HG02678 (cell line): ENCODE measurements at regions not wholly inside any gene's neighbourhood (a gene's known extent, or its start where the extent isn't known, plus 50 kb on each side); places are given as distances from the start of the nearest gene placed in this dataset.

Experiments
- ATAC-seq: cut with Tn5 transposase; IDR thresholded peaks from one replicate; pipeline ENCODE4 v1.9.1; 2021; ENCODE audit warnings: mild to moderate bottlenecking, moderate library complexity; ENCODE audit not compliant: unreplicated experiment

- no peak for ATAC-seq
These were observed 476.5 kb downstream of the GPAM start for GRCh38 chr10:111707076-111707475.

DNA sequence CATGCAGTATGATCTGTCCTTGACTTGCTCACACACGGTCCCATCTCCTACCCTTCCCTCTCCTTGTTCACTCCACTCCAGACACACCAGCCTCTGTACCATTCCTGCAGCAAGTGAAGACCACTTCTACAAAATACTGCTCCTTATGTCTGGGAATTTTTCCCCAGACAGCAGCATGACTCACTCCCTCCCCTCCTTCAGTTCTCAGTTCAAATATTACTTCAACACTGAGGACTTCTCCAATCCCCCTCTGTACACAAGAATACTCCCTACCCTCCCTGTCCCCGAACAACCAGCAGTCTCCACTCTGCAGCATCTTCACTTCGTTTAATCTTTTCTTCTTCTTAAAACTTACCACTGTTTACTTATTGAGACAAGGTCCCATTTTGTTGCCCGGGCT lies 474.0 kb downstream of the GPAM start:
- no peak for ATAC-seq

DNA sequence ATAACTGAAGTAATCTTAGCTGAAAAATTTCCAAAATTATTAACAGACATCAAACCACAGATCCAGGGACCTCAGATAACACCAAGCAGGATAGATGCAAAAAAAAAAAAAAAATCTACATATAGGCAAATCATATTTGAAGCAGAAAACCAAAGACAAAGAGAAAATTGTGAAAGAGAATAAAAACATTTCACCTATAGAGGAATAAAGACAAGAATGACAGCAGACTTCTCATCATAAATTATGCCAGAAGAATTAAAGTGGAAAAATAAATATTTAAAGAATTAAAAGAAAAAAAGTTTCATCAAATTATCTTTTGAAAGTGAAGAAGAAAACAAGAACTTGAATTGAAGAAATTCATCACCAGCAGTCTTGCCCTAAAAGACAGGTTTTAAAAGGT lies 467.5 kb downstream of the GPAM start:
- no peak for ATAC-seq

DNA sequence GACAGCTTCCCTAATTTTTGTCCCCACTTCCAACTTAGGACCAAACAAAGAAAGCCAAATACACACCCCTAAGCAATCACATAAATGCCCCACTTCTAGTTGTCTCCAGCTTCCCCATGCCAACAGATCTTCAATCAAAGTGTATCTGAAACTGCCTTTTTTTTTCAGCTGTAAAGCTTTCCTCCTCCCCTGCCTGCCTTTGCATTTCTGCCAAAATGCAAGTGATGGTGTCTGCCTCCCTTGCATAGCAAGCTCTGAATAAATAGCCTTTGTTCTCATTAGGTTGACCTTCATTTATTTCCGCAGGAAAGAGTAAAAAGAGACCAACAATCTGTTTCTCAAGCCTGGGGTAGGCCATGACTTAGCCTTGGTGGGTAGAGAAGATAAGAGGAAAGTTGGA lies 459.4 kb downstream of the GPAM start:
- no peak for ATAC-seq

DNA sequence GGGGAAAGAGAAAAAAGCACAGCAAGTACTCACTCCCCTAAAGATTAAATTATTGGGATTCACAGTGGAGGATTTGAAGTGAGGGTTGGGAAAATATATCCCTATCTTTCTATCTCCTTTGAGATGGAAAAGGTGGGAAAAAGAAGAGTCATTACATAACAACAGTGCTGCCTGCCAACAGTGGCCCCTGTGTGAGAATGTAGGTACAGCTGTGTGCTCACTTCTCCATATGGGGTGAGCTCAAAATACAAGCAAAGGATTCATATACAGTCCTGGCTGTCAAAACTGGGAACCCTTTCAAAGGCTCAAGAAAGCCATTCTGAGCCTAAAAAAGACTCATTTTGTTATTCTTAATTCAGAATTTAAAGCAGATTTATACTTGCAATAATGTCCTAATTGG lies 458.5 kb downstream of the GPAM start:
- ATAC-seq = no peak

GRCh38 chr10:111732166-111732785 lies 451.3 kb downstream of the GPAM start:
- ATAC-seq = no peak

DNA sequence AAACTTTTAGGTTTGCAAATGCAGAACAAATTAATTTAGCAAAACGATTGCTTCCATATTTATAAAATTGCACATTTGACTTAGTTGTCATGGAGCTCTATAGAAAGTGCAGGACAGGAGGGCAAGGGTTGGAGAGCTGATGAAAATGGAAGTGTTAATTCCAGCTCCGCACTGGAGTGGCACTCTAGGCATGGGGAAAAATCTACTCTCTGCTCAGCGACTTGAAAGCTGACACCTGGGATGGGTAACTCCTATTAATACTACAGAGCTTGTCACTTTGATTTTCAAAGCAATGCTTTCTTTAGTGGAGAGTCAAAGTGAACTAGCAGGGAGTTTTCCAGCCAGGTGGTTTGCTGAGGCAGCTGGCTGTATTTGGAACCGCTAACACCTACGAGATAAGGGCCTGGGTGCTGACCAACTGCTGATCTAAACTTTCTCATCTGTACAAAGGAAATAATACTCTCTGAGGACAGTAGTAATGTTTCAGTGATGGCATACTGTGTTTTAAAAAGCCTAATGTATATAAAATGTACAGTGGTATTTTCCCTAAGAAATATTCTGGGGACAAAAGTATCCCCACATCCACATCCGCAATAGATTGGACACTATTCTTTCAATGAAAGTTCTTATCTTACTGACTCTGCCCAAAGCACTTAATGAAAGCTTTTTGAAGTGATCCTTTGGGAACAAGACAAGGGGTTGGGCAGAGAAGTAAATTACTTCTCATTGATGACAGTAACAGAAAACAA lies 444.3 kb downstream of the GPAM start:
- no peak for ATAC-seq

DNA sequence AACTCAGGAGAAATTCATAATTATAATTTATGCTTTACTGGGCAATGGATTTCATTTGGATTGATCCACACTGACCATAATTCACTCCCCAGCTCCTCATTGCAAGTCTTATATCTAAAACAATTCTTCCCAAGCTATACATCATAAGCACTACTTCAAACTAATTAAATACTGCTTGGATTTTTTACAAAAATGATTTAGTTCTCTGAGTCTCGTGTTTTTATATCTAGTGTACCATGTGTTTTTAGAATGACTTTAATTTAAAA lies 443.8 kb downstream of the GPAM start:
- no peak for ATAC-seq

- no peak for ATAC-seq
These were observed 437.6 kb downstream of the GPAM start for GRCh38 chr10:111745982-111746381.

DNA sequence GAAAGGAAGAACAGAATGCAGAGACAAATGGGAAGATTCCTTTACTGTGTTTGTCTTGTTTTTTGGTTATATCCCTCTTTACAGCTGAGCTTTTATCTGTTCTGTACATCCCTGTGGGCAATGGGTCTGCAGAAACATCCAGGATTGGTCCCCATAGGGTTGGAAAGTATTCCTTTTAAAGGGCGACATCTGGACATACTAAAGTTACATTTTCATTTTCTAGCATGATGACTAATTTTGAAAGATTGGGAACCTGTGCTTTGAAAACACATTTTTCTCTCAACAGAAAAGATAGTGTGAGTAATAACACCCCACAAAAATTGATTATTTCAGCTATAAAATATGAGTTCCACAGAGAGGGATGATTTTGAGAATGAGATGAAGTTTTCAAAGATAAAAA lies 435.8 kb downstream of the GPAM start:
- ATAC-seq = no peak

DNA sequence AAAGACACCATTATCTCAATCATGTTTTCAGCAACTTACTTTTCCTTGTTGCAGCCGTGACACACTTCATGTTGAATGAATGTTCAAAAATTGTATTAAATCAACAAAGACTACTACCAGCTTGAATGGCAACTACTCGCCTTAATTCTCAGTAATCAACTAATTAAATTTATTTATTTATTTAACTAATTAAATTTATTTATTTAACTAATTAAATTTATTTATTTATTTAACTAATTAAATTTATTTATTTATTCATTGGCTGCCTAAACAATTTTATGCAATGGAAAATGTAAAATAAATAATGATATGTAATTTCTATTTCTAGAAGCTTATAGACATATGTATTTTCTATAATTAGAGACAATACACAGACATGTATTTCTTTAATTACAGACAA lies 435.4 kb downstream of the GPAM start:
- ATAC-seq = no peak

- ATAC-seq = no peak
These were observed 433.3 kb downstream of the GPAM start for GRCh38 chr10:111750165-111750849.

DNA sequence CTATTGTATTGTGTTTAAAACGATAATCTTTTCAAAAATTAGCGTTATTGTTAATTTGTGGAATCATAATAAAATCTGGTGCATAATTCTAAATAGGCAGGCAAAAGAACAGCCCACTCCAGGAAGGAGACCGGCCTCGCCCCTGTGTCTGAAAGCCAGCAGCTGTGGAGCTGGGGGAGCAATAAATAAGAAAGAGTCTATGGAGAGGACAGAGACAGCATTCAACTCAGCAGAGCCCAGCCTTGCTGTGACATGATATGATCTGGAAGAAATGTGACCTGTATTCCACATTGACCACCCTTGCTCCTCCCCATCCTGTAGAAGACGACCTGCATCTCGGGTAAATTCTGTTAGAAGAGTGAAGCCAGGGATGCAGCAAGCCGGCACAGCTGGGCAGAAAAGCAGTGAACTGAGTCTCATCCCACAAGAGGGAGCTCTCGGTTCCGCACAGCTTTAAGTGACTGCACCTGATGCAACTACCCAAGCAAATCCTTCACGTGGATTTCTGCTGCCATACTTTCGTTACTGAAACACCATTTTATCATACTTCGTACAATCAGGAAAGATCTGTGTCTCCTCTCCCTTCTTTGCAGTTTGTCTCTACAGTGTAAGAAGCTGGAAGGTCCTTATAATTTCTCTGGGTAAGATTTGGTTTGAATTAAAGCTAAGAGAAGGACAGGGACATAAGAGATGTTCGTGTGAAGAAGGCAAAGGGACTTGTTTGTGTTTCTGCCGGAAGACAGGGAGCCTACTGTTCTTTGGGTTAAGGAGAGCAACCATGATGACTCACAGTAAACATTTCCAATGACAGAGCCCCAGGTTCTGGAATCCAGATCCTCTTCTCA lies 427.1 kb downstream of the GPAM start:
- ATAC-seq = no peak

- ATAC-seq = no peak
These were observed 425.0 kb downstream of the GPAM start for GRCh38 chr10:111758593-111758992.

DNA sequence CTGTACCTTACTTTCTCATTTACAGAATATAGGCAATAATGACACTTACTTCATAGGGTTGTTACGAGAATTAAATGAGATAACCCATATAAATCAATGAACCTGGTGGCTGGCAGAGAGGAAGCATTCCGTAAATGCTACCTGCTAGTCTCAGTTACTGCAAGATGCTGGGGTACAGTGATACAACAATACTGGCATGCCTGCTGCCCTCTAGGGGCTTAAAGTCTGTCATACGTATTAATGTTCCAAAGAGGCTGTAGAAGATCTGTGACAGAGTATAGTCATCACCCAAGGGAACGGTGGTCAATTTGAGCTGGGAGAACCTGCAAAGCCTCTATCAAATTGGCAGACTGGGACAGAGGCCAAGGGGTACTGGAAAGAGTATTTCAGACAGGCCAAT lies 421.5 kb downstream of the GPAM start:
- ATAC-seq = no peak

DNA sequence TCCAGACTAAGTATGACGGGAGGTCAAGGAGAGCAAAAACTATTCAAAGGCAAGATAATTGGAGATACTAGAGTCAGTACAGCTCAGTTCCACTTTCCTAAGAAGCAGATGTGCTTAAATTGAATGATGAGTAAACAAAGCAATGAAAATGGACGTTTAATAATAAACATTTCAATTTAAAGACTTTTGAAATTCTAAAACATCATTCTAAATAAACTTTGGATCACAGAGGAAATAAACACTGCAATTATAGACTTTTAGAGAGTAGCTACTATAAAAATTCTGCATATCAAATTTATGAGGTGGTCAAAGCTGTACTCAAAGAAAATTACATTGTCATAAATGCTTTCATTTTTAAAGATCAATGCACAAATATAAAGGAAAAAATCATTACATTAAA lies 418.3 kb downstream of the GPAM start:
- no peak for ATAC-seq

- no peak for ATAC-seq
These were observed 417.1 kb downstream of the GPAM start for GRCh38 chr10:111766464-111766863.

DNA sequence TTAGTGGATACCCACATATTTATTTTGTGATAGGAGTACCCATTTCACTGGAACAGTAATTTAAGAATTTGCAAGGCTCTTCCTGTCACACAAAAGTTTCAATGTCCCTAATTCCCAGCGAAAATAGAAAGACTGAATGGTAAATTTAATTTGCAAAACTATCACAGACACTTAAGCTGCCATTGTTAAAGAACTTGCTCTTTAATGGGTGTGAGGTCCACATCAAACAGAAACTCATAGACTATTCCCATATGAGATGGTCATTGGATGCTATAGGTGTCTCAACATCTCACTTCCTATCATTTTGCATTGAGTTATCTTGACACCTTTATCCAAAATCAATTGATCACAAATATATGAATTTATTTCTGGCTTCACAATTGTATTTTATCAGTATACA lies 415.9 kb downstream of the GPAM start:
- no peak for ATAC-seq

DNA sequence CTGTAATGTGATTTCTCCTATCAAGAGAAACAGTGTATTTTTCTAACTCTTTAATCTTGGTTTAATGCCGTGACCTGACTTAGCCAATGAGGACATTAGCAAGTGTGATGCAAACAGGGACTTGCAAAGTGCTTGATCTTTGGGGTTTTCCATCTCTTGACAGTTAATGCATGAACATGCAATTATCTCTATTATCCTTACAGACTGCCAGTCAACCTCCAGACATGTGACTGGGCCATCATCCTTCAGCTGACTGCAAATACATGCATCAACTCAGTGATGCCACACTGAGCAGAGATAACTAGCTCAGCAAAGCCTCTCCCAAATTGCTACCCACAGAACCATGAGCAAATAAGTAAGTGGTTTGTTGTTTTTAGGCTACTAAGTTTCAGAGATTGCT lies 409.6 kb downstream of the GPAM start:
- no peak for ATAC-seq

- no peak for ATAC-seq
These were observed 409.1 kb downstream of the GPAM start for GRCh38 chr10:111774486-111774885.

DNA sequence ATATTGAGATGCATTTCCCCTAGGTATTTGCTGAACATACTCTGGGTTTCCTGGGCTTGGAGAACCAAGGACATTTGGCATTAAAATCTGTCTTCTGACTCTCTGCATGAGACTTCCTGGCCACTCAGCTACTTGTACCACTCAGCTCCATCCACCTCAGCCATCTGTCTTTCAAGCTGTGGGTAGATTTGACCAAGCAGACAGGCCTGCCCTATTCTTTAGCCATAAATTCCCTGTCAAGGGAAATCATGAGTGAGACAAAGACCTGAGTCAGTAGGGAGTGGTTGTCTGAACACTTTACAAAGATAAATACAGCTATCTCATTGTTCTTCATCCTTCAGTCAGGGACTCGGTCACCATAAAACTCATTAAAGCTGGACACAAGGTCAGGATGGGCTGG lies 399.1 kb downstream of the GPAM start:
- no peak for ATAC-seq
